ENCODE measurements at regions not wholly inside any gene's neighbourhood (a gene's known extent, or its start where the extent isn't known, plus 50 kb on each side); places are given as distances from the start of the nearest gene placed in this dataset.

DNA sequence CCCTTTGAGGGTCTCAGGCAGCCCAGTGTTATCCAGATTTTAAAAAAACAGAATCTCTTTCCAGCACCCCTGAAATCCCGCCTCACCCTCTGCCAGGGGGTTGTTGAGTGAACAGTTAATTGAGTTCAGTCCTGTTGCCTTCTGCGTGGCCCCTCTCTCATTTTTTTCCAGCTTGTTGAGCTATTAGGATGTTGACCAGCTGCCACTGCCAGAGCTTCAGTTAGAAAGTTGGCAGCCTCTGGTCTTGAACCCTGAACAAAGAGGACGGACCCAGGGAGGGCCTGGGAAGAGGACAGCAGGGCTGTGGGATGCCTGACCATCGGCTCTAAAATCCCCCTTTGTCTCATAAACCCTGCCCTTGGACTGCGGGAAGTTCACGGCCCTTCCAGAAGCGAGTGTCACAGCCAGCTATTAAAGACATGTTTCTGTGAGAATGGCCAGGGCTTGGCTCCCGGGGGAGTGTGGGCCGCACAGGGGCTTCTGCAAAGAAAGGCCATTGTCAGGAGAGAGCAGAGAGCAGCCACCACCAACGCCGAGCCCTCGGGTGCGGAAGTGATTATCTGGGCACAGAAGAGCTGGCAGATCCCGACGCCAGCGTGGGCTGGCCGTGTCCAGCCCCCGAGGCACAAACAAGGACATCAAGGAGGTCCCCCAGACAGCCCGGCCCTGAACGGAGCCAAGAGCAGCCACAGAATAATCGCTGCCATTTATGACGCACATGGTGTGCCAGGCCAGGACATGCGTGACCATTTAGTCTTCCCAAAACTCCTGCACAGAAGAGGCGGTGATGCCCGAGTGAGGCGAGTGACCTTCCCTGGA, 189.0 kb downstream of the ANKRD60 start:
- WGBS, 4 donors, result 60 to 74% (median 66%) methylated on average over 24 to 26 of the region's 26 CpGs

DNA sequence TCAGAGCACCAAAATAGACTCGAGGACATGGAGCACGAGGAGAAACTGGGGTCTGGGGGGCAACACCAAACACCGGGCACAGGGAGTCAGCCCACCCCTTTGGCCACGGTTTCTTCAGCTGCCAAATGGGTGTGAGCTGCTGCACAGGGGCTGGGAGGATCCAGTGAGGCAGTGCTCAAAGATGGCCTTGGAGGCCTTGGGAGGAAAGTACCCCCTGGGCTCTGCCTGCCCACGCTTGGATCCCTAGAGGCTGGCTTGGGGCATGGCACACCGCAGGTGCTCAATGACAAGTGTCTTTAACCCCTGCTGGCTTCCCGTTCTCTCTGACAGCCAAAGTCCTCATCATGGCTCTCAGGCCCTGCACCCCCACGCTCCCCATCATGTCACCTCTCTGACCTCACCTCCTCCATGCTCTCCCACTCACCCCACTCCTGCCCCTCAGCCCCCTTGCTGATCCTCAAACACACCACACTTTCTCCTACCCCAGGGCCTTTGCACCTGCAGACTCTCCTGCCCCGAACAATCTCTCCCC, 190.3 kb downstream of the ANKRD60 start:
- intact Hi-C loops (cut with DNase I), result no loop called here
- no peaks in the 10 kb centered on the region for H3K36me3 ChIP-seq (replicated peaks in 1 of 2)
- no peaks in the 10 kb centered on the region for H3K27me3 ChIP-seq
- no peaks in the 10 kb centered on the region for H3K9me3 ChIP-seq (replicated peaks in 1 of 3)
- no peak overlapping the region for H3K4me3 ChIP-seq
- 68 to 84% (median 72%) methylated on average over 8 to 9 of the region's 9 CpGs for WGBS, 4 donors
- TF ChIP-seq, protein P1, sequence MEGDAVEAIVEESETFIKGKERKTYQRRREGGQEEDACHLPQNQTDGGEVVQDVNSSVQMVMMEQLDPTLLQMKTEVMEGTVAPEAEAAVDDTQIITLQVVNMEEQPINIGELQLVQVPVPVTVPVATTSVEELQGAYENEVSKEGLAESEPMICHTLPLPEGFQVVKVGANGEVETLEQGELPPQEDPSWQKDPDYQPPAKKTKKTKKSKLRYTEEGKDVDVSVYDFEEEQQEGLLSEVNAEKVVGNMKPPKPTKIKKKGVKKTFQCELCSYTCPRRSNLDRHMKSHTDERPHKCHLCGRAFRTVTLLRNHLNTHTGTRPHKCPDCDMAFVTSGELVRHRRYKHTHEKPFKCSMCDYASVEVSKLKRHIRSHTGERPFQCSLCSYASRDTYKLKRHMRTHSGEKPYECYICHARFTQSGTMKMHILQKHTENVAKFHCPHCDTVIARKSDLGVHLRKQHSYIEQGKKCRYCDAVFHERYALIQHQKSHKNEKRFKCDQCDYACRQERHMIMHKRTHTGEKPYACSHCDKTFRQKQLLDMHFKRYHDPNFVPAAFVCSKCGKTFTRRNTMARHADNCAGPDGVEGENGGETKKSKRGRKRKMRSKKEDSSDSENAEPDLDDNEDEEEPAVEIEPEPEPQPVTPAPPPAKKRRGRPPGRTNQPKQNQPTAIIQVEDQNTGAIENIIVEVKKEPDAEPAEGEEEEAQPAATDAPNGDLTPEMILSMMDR (IDR thresholded peaks at IDR 0.05), result no peak
- TF ChIP-seq POLR2A (IDR thresholded peaks at IDR 0.05), result no peak
- no peaks in the 10 kb centered on the region for H3K4me1 ChIP-seq (replicated peaks in 1 of 2)
- peak in 1 of 7 donors; percentile 36 for DNase-seq
- H3K27ac ChIP-seq, result no peak overlapping the region

More for the DNA sequence above, 189.0 kb downstream of the ANKRD60 start:
- peak in 1 of 7 donors; percentile 72 for DNase-seq
- Histone ChIP-seq H3K27ac (peak overlapping the region in 1 of 5 donors; percentile 49), H3K9me3 (replicated peaks in 1 of 3) (no peaks in the 10 kb centered on the region), H3K27me3 (no peaks in the 10 kb centered on the region), H3K4me1 (replicated peaks in 1 of 2) (no peaks in the 10 kb centered on the region), H3K36me3 (replicated peaks in 1 of 2) (no peaks in the 10 kb centered on the region), H3K4me3 (no peak overlapping the region)
- no peak for TF ChIP-seq POLR2A (IDR thresholded peaks at IDR 0.05)
- TF ChIP-seq, protein P1 (IDR thresholded peaks at IDR 0.05), result no peak
- intact Hi-C loops (cut with DNase I), result no loop called here

DNA sequence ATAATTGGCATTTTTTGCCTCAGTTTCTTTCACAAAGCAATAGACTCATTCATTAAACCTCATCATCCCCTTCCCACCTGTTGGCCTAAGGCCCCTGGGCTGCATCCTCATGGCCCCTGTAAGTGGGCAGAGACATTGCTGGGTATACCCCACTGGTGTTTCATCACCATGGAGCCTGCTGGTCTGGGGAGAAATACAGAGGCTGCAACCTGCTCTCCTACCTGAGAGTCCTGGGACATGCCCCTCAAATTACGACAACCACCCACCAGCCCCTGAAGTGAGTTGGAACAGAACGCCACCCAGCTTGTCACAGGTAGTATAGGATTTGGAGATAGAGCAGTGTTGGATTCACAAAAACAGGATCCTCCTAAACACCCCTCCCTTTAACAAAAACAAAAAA, 190.8 kb downstream of the ANKRD60 start:
- no peaks in the 10 kb centered on the region for H3K4me1 ChIP-seq (replicated peaks in 1 of 2)
- 78 to 91% (median 83%) methylated on average over 2 of the region's 2 CpGs for WGBS, 4 donors
- no peaks in the 10 kb centered on the region for H3K9me3 ChIP-seq (replicated peaks in 1 of 3)
- H3K27me3 ChIP-seq, result no peaks in the 10 kb centered on the region
- no peak overlapping the region for H3K27ac ChIP-seq
- no peaks in the 10 kb centered on the region for H3K36me3 ChIP-seq (replicated peaks in 1 of 2)
- no peak for TF ChIP-seq POLR2A (IDR thresholded peaks at IDR 0.05)
- TF ChIP-seq, protein P1 (IDR thresholded peaks at IDR 0.05), result no peak
- intact Hi-C loops (cut with DNase I), result no loop called here
- peak in 1 of 7 donors; percentile 15 for DNase-seq
- no peak overlapping the region for H3K4me3 ChIP-seq

DNA sequence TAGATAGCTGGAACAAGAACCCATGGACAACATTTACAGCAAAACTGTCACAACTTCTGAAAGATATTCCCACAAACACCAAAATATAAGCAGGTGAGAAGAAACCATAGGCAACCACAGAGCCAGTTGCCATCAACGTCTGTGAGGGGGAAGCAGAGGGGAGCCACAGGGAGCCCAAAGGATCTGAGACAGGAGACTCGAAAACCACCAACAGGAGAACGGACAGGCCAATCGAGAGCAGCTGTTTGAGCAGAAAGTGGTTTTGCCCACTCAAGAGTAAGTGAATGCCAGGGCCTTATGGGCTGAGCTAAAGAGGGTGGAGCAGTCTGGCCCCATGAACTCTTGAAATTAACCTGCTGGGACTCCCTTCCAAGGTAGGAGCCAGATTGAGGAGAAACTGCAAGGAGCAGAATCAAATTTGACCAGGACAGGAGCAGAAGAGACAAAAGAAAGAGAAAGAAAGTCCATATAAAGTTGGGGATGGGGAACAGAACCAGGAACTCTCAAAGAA, 195.4 kb downstream of the ANKRD60 start:
- DNase-seq, result no peak
- Histone ChIP-seq H3K4me3 (no peak overlapping the region), H3K27me3 (no peaks in the 10 kb centered on the region), H3K36me3 (replicated peaks in 1 of 2) (no peaks in the 10 kb centered on the region), H3K4me1 (replicated peaks in 1 of 2) (no peaks in the 10 kb centered on the region), H3K9me3 (replicated peaks in 1 of 3) (no peaks in the 10 kb centered on the region), H3K27ac (no peak overlapping the region)
- TF ChIP-seq POLR2A (IDR thresholded peaks at IDR 0.05), result no peak
- TF ChIP-seq, protein P1 (IDR thresholded peaks at IDR 0.05), result no peak
- WGBS, 4 donors, result 74 to 82% (median 76%) methylated on average over 4 of the region's 4 CpGs
- intact Hi-C loops (cut with DNase I), result no loop called here
